ENCODE measurements at regions not wholly inside any gene's neighbourhood (a gene's known extent, or its start where the extent isn't known, plus 50 kb on each side); places are given as distances from the start of the nearest gene placed in this dataset.

- Histone ChIP-seq H3K36me3 (ENCODE audit: control insufficient read depth, insufficient read depth, low read length) (no peaks in the 10 kb centered on the region), H3K4me3 (ENCODE audit: low read depth, low read length) (no peak overlapping the region), H3K27me3 (ENCODE audit: control insufficient read depth, insufficient read depth, low read length) (no peaks in the 10 kb centered on the region)
- POLR2A ChIA-PET, result no interaction called here
- no peak for DNase-seq (ENCODE audit: low read depth)
- CTCF ChIA-PET, result interaction anchor here (1.0 kb wide), 1 partner anchor 11 kb away, joined by 4 read pairs; no protein-coding TSS in a partner anchor
- TF ChIP-seq CTCF (IDR thresholded peaks at IDR 0.05; ENCODE audit: insufficient read depth, low read depth, low read length), result no peak
Observed at GRCh38 chr3:78410077-78410476, 1357.7 kb downstream of the ROBO1 start.

- ChIA-PET POLR2A (no interaction called here), CTCF (no interaction called here)
Observed at GRCh38 chr3:78414261-78414660, 1353.5 kb downstream of the ROBO1 start.

GRCh38 chr3:78420611-78421010 is 1347.2 kb downstream of the ROBO1 start:
- POLR2A ChIA-PET, result no interaction called here
- no peaks in the 10 kb centered on the region for H3K27me3 ChIP-seq (ENCODE audit: control insufficient read depth, insufficient read depth, low read length)
- CTCF ChIA-PET, result no interaction called here
- DNase-seq (ENCODE audit: low read depth), result no peak
- no peak overlapping the region for H3K4me3 ChIP-seq (ENCODE audit: low read depth, low read length)
- TF ChIP-seq CTCF (IDR thresholded peaks at IDR 0.05; ENCODE audit: insufficient read depth, low read depth, low read length), result no peak
- no peaks in the 10 kb centered on the region for H3K36me3 ChIP-seq (ENCODE audit: control insufficient read depth, insufficient read depth, low read length)

More at GRCh38 chr3:78414261-78414660, 1353.5 kb downstream of the ROBO1 start:
- no peaks in the 10 kb centered on the region for H3K36me3 ChIP-seq (ENCODE audit: control insufficient read depth, insufficient read depth, low read length)
- DNase-seq (ENCODE audit: low read depth), result no peak
- no peak for TF ChIP-seq CTCF (IDR thresholded peaks at IDR 0.05; ENCODE audit: insufficient read depth, low read depth, low read length)
- no peak overlapping the region for H3K4me3 ChIP-seq (ENCODE audit: low read depth, low read length)
- H3K27me3 ChIP-seq (ENCODE audit: control insufficient read depth, insufficient read depth, low read length), result no peaks in the 10 kb centered on the region

GRCh38 chr3:78421247-78421966 is 1346.4 kb downstream of the ROBO1 start:
- CTCF ChIA-PET, result no interaction called here
- TF ChIP-seq CTCF (IDR thresholded peaks at IDR 0.05; ENCODE audit: insufficient read depth, low read depth, low read length), result no peak
- POLR2A ChIA-PET, result no interaction called here
- Histone ChIP-seq H3K4me3 (ENCODE audit: low read depth, low read length) (no peak overlapping the region), H3K36me3 (ENCODE audit: control insufficient read depth, insufficient read depth, low read length) (no peaks in the 10 kb centered on the region), H3K27me3 (ENCODE audit: control insufficient read depth, insufficient read depth, low read length) (no peaks in the 10 kb centered on the region)
- no peak for DNase-seq (ENCODE audit: low read depth)

- H3K4me3 ChIP-seq (ENCODE audit: low read depth, low read length), result no peak overlapping the region
- H3K36me3 ChIP-seq (ENCODE audit: control insufficient read depth, insufficient read depth, low read length), result no peaks in the 10 kb centered on the region
- ChIA-PET CTCF (no interaction called here), POLR2A (no interaction called here)
- no peaks in the 10 kb centered on the region for H3K27me3 ChIP-seq (ENCODE audit: control insufficient read depth, insufficient read depth, low read length)
- no peak for TF ChIP-seq CTCF (IDR thresholded peaks at IDR 0.05; ENCODE audit: insufficient read depth, low read depth, low read length)
- no peak for DNase-seq (ENCODE audit: low read depth)
Observed at GRCh38 chr3:78424656-78425055, 1343.1 kb downstream of the ROBO1 start.
